ENCODE measurements at regions not wholly inside any gene's neighbourhood (a gene's known extent, or its start where the extent isn't known, plus 50 kb on each side); places are given as distances from the start of the nearest gene placed in this dataset.

DNA sequence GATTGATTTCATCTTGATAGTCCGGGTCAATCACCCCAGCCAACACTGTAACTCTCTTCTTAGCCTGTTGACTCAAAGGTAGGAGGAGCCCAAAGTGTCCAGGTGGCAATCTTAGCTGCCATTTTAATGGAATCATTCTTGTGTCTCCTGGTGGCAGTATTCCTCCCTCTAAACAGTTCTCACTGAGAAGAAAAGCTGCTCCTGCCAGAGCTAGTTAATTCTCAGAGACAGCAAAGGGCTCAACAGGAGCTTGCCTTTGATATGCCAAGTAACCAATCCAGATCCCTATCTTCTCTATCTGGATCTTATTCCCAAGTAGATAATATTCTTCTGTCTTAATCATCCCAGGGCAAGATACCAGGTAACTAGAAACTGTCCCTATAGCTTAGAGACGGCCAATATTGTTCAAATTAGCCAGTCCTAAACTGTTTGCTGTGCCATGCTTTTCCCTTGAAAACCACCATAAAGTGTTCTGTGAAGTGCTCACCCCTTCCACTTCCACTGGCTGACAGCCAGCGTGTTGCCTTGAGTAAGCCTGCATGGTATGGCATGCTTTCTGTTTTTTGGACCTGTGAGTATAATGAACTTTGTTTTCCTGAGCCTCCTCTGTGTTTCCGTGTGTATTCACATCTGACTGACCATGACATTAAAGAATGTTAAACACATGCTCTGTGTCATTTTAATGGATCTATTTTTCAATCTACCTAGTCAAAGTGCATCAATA is 463.7 kb upstream of the SLITRK5 start:
- TF ChIP-seq, protein P1, sequence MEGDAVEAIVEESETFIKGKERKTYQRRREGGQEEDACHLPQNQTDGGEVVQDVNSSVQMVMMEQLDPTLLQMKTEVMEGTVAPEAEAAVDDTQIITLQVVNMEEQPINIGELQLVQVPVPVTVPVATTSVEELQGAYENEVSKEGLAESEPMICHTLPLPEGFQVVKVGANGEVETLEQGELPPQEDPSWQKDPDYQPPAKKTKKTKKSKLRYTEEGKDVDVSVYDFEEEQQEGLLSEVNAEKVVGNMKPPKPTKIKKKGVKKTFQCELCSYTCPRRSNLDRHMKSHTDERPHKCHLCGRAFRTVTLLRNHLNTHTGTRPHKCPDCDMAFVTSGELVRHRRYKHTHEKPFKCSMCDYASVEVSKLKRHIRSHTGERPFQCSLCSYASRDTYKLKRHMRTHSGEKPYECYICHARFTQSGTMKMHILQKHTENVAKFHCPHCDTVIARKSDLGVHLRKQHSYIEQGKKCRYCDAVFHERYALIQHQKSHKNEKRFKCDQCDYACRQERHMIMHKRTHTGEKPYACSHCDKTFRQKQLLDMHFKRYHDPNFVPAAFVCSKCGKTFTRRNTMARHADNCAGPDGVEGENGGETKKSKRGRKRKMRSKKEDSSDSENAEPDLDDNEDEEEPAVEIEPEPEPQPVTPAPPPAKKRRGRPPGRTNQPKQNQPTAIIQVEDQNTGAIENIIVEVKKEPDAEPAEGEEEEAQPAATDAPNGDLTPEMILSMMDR (IDR thresholded peaks at IDR 0.05) = no peak
- no peak for TF ChIP-seq ZFX (IDR thresholded peaks at IDR 0.05; ENCODE audit: borderline replicate concordance)

All from 22Rv1 (cell line).